Upper lobe of left lung (tissue), 4 donors: ENCODE measurements at regions not wholly inside any gene's neighbourhood (a gene's known extent, or its start where the extent isn't known, plus 50 kb on each side); places are given as distances from the start of the nearest gene placed in this dataset.

Source experiments
- POLR2A ChIP-seq, 4 donors: fragments of 450-650 bp; IDR thresholded peaks; one replicate each; pipeline ENCODE4 v1.5.1; 2016 to 2017; ENCODE audit warnings: antibody characterized with exemption in 4 of 4, mild to moderate bottlenecking in 2 of 4
- TF ChIP-seq, protein P1 (sequence below), 6 experiments: fragments of 450-650 bp in 4 of 6; fragments of 200-600 bp in 2 of 6; sonication (generic) in 2 of 6; IDR thresholded peaks; one replicate each; pipeline ENCODE4 v1.5.1; 2016 to 2019; ENCODE audit warnings: antibody characterized with exemption in 6 of 6

DNA sequence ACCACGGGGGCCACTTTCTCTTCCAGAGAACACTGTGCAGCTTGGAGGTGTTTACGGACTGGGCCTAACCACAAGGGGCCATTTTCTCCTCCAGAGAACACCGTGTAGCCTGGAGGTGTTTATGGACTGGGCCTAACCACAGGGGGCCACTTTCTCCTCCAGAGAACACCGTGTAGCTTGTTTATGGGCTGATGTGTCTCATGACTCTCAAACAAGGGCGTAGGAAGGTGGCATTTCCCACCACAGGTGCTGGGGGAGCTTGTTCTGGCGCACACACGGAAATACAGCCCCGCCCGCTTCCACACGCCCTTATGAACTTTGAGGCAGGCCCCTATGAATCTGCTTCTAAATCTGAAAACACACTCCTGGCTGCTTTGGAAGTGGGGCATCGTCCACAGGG lies 174.6 kb upstream of the SFSWAP start:
- no peak for TF ChIP-seq POLR2A (IDR thresholded peaks at IDR 0.05)
- TF ChIP-seq, protein P1, sequence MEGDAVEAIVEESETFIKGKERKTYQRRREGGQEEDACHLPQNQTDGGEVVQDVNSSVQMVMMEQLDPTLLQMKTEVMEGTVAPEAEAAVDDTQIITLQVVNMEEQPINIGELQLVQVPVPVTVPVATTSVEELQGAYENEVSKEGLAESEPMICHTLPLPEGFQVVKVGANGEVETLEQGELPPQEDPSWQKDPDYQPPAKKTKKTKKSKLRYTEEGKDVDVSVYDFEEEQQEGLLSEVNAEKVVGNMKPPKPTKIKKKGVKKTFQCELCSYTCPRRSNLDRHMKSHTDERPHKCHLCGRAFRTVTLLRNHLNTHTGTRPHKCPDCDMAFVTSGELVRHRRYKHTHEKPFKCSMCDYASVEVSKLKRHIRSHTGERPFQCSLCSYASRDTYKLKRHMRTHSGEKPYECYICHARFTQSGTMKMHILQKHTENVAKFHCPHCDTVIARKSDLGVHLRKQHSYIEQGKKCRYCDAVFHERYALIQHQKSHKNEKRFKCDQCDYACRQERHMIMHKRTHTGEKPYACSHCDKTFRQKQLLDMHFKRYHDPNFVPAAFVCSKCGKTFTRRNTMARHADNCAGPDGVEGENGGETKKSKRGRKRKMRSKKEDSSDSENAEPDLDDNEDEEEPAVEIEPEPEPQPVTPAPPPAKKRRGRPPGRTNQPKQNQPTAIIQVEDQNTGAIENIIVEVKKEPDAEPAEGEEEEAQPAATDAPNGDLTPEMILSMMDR (IDR thresholded peaks at IDR 0.05): no peak
